ENCODE measurements at regions not wholly inside any gene's neighbourhood (a gene's known extent, or its start where the extent isn't known, plus 50 kb on each side); places are given as distances from the start of the nearest gene placed in this dataset.

DNA sequence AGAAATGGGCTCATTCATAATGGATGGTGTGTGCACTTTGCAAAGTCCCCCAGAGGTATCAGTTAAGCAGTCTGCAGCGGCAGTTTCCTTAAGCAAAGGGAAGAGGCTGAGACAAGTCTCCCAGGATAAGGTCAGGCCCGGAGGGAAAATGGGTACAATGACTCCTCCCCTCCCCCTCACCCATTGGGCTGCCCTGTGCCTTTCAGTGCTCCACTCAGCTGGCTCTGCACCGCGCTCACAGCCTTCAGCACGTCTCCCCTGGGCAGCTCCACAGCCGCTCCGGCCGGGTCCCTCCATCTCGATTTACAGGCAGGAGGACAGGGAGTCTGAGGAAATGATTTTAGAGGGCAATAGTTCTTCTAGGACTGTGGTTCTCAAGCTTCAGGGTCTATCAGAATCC is 264.8 kb downstream of the LRFN2 start:
- TF ChIP-seq, protein P1, sequence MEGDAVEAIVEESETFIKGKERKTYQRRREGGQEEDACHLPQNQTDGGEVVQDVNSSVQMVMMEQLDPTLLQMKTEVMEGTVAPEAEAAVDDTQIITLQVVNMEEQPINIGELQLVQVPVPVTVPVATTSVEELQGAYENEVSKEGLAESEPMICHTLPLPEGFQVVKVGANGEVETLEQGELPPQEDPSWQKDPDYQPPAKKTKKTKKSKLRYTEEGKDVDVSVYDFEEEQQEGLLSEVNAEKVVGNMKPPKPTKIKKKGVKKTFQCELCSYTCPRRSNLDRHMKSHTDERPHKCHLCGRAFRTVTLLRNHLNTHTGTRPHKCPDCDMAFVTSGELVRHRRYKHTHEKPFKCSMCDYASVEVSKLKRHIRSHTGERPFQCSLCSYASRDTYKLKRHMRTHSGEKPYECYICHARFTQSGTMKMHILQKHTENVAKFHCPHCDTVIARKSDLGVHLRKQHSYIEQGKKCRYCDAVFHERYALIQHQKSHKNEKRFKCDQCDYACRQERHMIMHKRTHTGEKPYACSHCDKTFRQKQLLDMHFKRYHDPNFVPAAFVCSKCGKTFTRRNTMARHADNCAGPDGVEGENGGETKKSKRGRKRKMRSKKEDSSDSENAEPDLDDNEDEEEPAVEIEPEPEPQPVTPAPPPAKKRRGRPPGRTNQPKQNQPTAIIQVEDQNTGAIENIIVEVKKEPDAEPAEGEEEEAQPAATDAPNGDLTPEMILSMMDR (IDR thresholded peaks at IDR 0.05; ENCODE audit: poor library complexity): no peak
- TF ChIP-seq EZH2 (IDR thresholded peaks at IDR 0.05; ENCODE audit: borderline replicate concordance): no peak
